ENCODE measurements at regions not wholly inside any gene's neighbourhood (a gene's known extent, or its start where the extent isn't known, plus 50 kb on each side); places are given as distances from the start of the nearest gene placed in this dataset.

DNA sequence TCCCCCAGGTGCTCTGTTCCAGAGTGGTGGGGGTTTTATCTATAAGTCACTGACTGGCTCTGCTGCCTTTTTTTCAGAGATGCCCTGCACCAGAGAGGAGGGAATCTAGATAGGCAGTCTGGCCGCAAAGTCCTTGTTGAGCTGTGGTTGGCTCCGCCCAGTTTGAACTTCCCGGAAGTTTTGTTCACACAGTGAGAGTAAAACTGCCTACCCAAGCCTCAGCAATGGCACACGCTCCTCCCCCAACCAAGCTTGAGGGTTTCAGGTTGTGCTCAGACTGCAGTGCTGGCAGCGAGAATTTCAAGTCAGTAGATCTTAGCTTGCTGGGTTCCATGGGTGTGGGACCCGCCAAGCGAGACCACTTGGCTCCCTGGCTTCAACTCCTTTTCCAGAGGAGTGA is 1428.6 kb downstream of the MAT2B start:
- Histone ChIP-seq H2AFZ (ENCODE audit: control insufficient read depth, low read length) (no peak overlapping the region), H3K4me2 (ENCODE audit: control insufficient read depth, extremely low read depth, insufficient read depth, low read depth, low read length) (no peak overlapping the region), H3K9me3 (ENCODE audit: control insufficient read depth, low read depth, low read length) (no peaks in the 10 kb centered on the region), H3K27me3 (ENCODE audit: control insufficient read depth, extremely low read depth, insufficient read depth, low read length) (no peaks in the 10 kb centered on the region), H3K4me1 (ENCODE audit: control insufficient read depth, extremely low read depth, insufficient read depth, low read length) (no peaks in the 10 kb centered on the region), H3K79me2 (ENCODE audit: control insufficient read depth, insufficient read depth, low read length) (no peaks in the 10 kb centered on the region), H3K9ac (ENCODE audit: control insufficient read depth, extremely low read depth, insufficient read depth, low read length) (no peak overlapping the region), H3K36me3 (ENCODE audit: control insufficient read depth in 2 of 2, extremely low read depth in 1 of 2, insufficient read depth in 2 of 2, low read length in 2 of 2) (no peaks in the 10 kb centered on the region), H3K27ac (ENCODE audit: control insufficient read depth, insufficient read depth, low read length) (no peak overlapping the region), H4K20me1 (ENCODE audit: control insufficient read depth, extremely low read depth, insufficient read depth, low read length) (no peaks in the 10 kb centered on the region), H3K4me3 (ENCODE audit: control insufficient read depth in 2 of 3, extremely low read depth in 1 of 3, insufficient read depth in 2 of 3, low read depth in 1 of 3, low read length in 3 of 3) (no peak overlapping the region), H3K9me1 (ENCODE audit: control insufficient read depth, extremely low read depth, insufficient read depth, low read length) (no peaks in the 10 kb centered on the region)
- FAIRE-seq = no peak
- dilution Hi-C loops (cut with MboI; ENCODE audit: extremely low pct_ligation_motif_present, low sequenced_read_pairs) = no loop called here
- no peak for TF ChIP-seq EZH2 (IDR thresholded peaks at IDR 0.05; ENCODE audit: low read length)
- TF ChIP-seq, protein P1, sequence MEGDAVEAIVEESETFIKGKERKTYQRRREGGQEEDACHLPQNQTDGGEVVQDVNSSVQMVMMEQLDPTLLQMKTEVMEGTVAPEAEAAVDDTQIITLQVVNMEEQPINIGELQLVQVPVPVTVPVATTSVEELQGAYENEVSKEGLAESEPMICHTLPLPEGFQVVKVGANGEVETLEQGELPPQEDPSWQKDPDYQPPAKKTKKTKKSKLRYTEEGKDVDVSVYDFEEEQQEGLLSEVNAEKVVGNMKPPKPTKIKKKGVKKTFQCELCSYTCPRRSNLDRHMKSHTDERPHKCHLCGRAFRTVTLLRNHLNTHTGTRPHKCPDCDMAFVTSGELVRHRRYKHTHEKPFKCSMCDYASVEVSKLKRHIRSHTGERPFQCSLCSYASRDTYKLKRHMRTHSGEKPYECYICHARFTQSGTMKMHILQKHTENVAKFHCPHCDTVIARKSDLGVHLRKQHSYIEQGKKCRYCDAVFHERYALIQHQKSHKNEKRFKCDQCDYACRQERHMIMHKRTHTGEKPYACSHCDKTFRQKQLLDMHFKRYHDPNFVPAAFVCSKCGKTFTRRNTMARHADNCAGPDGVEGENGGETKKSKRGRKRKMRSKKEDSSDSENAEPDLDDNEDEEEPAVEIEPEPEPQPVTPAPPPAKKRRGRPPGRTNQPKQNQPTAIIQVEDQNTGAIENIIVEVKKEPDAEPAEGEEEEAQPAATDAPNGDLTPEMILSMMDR (optimal IDR thresholded peaks at IDR 0.05 in 1 of 3, IDR thresholded peaks at IDR 0.05 in 1 of 3, conservative IDR thresholded peaks at IDR 0.05 in 1 of 3; ENCODE audit: extremely low read depth in 1 of 3, insufficient read depth in 2 of 3, low read length in 3 of 3) = no peak
- DNase-seq (ENCODE audit: low read depth, low spot score) = no peak

DNA sequence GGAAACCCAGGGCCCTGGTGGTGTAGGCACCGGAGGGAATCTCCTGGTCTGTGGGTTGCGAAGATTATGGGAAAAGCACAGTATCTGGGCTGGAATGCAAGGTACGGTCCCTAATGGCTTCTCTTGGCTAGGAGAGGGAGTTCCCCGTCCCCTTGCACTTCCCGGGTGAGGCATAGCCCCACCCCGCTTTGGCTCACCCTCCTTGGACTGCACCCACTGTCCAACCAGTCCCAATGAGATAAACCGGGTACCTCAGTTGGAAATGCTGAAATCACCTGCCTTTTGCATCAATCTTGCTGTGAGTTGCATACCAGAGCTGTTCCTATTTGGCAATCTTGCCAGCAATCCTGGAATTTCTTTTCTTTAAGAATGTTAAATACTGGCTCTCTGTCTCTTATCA is 1429.1 kb downstream of the MAT2B start:
- no peak overlapping the region for H2AFZ ChIP-seq (ENCODE audit: control insufficient read depth, low read length)
- no peaks in the 10 kb centered on the region for H3K9me1 ChIP-seq (ENCODE audit: control insufficient read depth, extremely low read depth, insufficient read depth, low read length)
- no peak overlapping the region for H3K27ac ChIP-seq (ENCODE audit: control insufficient read depth, insufficient read depth, low read length)
- DNase-seq (ENCODE audit: low read depth, low spot score) (no peak), FAIRE-seq (no peak)
- no peaks in the 10 kb centered on the region for H3K36me3 ChIP-seq (ENCODE audit: control insufficient read depth in 2 of 2, extremely low read depth in 1 of 2, insufficient read depth in 2 of 2, low read length in 2 of 2)
- H4K20me1 ChIP-seq (ENCODE audit: control insufficient read depth, extremely low read depth, insufficient read depth, low read length) = no peaks in the 10 kb centered on the region
- no peaks in the 10 kb centered on the region for H3K4me1 ChIP-seq (ENCODE audit: control insufficient read depth, extremely low read depth, insufficient read depth, low read length)
- no peak overlapping the region for H3K4me3 ChIP-seq (ENCODE audit: control insufficient read depth in 2 of 3, extremely low read depth in 1 of 3, insufficient read depth in 2 of 3, low read depth in 1 of 3, low read length in 3 of 3)
- H3K9me3 ChIP-seq (ENCODE audit: control insufficient read depth, low read depth, low read length) = no peaks in the 10 kb centered on the region
- H3K9ac ChIP-seq (ENCODE audit: control insufficient read depth, extremely low read depth, insufficient read depth, low read length) = no peak overlapping the region
- no peak overlapping the region for H3K4me2 ChIP-seq (ENCODE audit: control insufficient read depth, extremely low read depth, insufficient read depth, low read depth, low read length)
- dilution Hi-C loops (cut with MboI; ENCODE audit: extremely low pct_ligation_motif_present, low sequenced_read_pairs) = no loop called here
- no peaks in the 10 kb centered on the region for H3K27me3 ChIP-seq (ENCODE audit: control insufficient read depth, extremely low read depth, insufficient read depth, low read length)
- TF ChIP-seq EZH2 (IDR thresholded peaks at IDR 0.05; ENCODE audit: low read length) = no peak
- TF ChIP-seq, protein P1 (optimal IDR thresholded peaks at IDR 0.05 in 1 of 3, IDR thresholded peaks at IDR 0.05 in 1 of 3, conservative IDR thresholded peaks at IDR 0.05 in 1 of 3; ENCODE audit: extremely low read depth in 1 of 3, insufficient read depth in 2 of 3, low read length in 3 of 3) = no peak
- no peaks in the 10 kb centered on the region for H3K79me2 ChIP-seq (ENCODE audit: control insufficient read depth, insufficient read depth, low read length)

All from keratinocyte (primary cell).